WTC11 (cell line): ENCODE measurements at regions not wholly inside any gene's neighbourhood (a gene's known extent, or its start where the extent isn't known, plus 50 kb on each side); places are given as distances from the start of the nearest gene placed in this dataset.
A peak's percentile ranks its signal among the peaks of the same experiment; 100 is the strongest.

Experiments used
- ATAC-seq: fragments of 200-7000 bp; cut with Tn5 transposase; 2 replicates; pipeline ENCODE4 v1.10.0; 2021; ENCODE audit warnings: mild to moderate bottlenecking, moderate library complexity
- CTCF ChIA-PET: fragments of 300-600 bp; sonication (Branson Sonifier 250); formaldehyde crosslinking; loops from one replicate; lab custom pipeline; 2021; ENCODE audit warnings: antibody characterized with exemption; lab: Charles Lee
- POLR2A ChIA-PET: fragments of 350-600 bp; sonication (Branson Sonifier 250); formaldehyde crosslinking; loops from one replicate; lab custom pipeline; 2021; ENCODE audit warnings: antibody characterized with exemption; lab: Charles Lee
- DNase-seq: peaks from one replicate; pipeline ENCODE4 v3.0.0; 2021; ENCODE audit warnings: low spot score
- H3K27ac Mint-ChIP-seq: 2 replicates; pipeline ENCODE4 v1.8.0; 2021; ENCODE audit warnings: mixed read lengths
- H3K27me3 Mint-ChIP-seq: 2 replicates; pipeline ENCODE4 v1.8.0; 2021; ENCODE audit warnings: low read depth, mild to moderate bottlenecking, moderate library complexity, mixed read lengths
- H3K36me3 Mint-ChIP-seq: 2 replicates; pipeline ENCODE4 v1.8.0; 2021; ENCODE audit warnings: mixed read lengths
- H3K4me1 Mint-ChIP-seq: 2 replicates; pipeline ENCODE4 v1.8.0; 2022; ENCODE audit warnings: mixed read lengths
- H3K4me3 Mint-ChIP-seq: 2 replicates; pipeline ENCODE4 v1.8.0; 2021; ENCODE audit warnings: mild to moderate bottlenecking, moderate library complexity, mixed read lengths
- H3K9me3 Mint-ChIP-seq: 2 replicates; pipeline ENCODE4 v1.8.0; 2021; ENCODE audit warnings: mixed read lengths
- ATF1 ChIP-seq: sonication (generic); formaldehyde crosslinking; IDR thresholded peaks from 2 replicates; pipeline ENCODE4 v1.8.1; 2023; ENCODE audit warnings: mild to moderate bottlenecking, moderate library complexity, missing genetic modification reagents
- CTCF ChIP-seq: fragments of 200-600 bp; IDR thresholded peaks from 2 replicates; pipeline ENCODE4 v1.8.0; 2022; ENCODE audit warnings: antibody characterized with exemption
- E2F4 ChIP-seq: sonication (generic); formaldehyde crosslinking; IDR thresholded peaks from 2 replicates; pipeline ENCODE4 v1.8.1; 2022; ENCODE audit warnings: low read depth, mild to moderate bottlenecking, moderate library complexity, missing genetic modification reagents, borderline replicate concordance
- FOXP1 ChIP-seq: sonication (generic); formaldehyde crosslinking; IDR thresholded peaks from 2 replicates; pipeline ENCODE4 v1.8.0; 2022; ENCODE audit warnings: missing genetic modification reagents, mild to moderate bottlenecking, moderate library complexity, borderline replicate concordance
- GABPB1 ChIP-seq: sonication (generic); formaldehyde crosslinking; IDR thresholded peaks from 2 replicates; pipeline ENCODE4 v1.8.1; 2023; ENCODE audit warnings: mild to moderate bottlenecking, missing genetic modification reagents
- KAT7 ChIP-seq: sonication (generic); formaldehyde crosslinking; IDR thresholded peaks from 2 replicates; pipeline ENCODE4 v1.8.1; 2023; ENCODE audit warnings: missing genetic modification reagents, mild to moderate bottlenecking, borderline replicate concordance
- RORB ChIP-seq: fragments of 250-450 bp; sonication (Bioruptor Pico); IDR thresholded peaks from 2 replicates; pipeline ENCODE4 v1.9.0; 2021; ENCODE audit warnings: mild to moderate bottlenecking
- SMAD3 ChIP-seq: sonication (generic); formaldehyde crosslinking; IDR thresholded peaks from 2 replicates; pipeline ENCODE4 v1.8.0; 2022; ENCODE audit warnings: missing genetic modification reagents, mild to moderate bottlenecking, borderline replicate concordance
- SOX15 ChIP-seq: fragments of 250-450 bp; sonication (Bioruptor Pico); IDR thresholded peaks from 2 replicates; pipeline ENCODE4 v1.9.0; 2021; ENCODE audit warnings: mild to moderate bottlenecking
- TEAD1 ChIP-seq: sonication (generic); formaldehyde crosslinking; IDR thresholded peaks from 2 replicates; pipeline ENCODE4 v1.8.0; 2022; ENCODE audit warnings: mild to moderate bottlenecking, missing genetic modification reagents
- ZBTB43 ChIP-seq: sonication (generic); formaldehyde crosslinking; IDR thresholded peaks from 2 replicates; pipeline ENCODE4 v1.8.1; 2023; ENCODE audit warnings: mild to moderate bottlenecking, missing genetic modification reagents
- TF ChIP-seq, protein P1 (sequence below): fragments of 250-450 bp; sonication (Bioruptor Pico); IDR thresholded peaks from 2 replicates; pipeline ENCODE4 v1.8.0; 2021; ENCODE audit warnings: mild to moderate bottlenecking
- TF ChIP-seq, protein P2 (sequence below): fragments of 250-450 bp; sonication (Bioruptor Pico); IDR thresholded peaks from 2 replicates; pipeline ENCODE4 v1.9.0; 2021; ENCODE audit warnings: mild to moderate bottlenecking
- TF ChIP-seq, protein P3 (sequence below): sonication (generic); formaldehyde crosslinking; conservative IDR thresholded peaks from 2 replicates; pipeline ENCODE4 v1.8.1; 2022; ENCODE audit warnings: mild to moderate bottlenecking, missing genetic modification reagents

DNA sequence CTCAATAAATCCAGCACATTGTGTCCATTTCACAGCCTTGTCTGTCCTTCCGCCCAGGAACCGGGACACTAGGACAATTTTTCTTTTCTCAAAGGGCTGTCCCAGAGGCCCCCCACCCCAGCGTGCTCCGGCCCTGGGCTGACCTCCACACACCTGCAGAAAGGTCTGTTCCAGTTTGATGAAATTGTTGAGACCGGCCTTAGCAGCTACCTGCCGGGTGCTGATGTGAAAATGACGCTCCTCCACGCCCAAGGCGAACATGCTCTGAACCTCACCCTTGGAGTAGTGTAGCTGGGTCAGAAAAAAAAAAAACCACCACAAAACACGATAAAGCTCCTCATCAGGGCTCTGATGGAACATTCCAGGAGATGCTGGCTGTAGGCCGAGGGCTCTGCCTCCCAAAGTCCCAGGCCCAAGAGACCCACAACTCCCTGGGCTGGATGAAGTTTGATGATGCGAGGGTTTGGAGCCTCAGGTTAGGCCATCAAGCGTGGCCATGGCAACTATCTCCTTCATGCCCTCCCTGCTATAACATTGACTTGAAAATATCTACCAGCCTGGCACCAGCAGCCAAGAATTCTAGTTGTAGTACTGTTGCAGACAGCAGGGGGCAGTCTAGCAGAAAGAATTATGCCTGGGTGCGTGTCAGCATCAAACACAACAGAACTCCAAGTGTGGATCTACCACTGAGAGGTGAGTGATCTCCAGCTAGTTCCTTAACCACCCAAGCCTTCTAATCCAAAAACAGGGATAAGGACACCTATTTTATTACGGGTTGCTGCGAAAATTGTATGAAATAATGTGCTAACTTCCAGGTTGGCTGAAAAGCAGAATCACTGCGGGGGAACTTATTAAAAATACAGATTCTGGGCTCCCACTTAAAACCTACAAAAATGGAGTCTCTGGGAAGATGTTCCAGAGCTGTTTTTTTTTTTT, 62.1 kb downstream of the RMI2 start:
- CTCF ChIA-PET: interaction anchor here (0.6 to 14.9 kb wide), 36 partner anchors 8 to 661 kb away, joined by 3 to 234 read pairs (median 5); partner anchors contain the start of genes LITAF, TXNDC11 and ZC3H7A
- no peak overlapping the region for H3K27ac Mint-ChIP-seq
- peak; percentile 76 for DNase-seq
- H3K4me1 Mint-ChIP-seq: no peaks in the 10 kb centered on the region; the same call in 1 of the 2 replicates
- POLR2A ChIA-PET: interaction anchor here (0.6 to 0.8 kb wide), 3 partner anchors 94 to 430 kb away, joined by 3 read pairs; no protein-coding TSS in a partner anchor
- TF ChIP-seq SOX15 (CRISPR knock-in tag) (no peak), CTCF (peak; percentile 70), GABPB1 (CRISPR knock-in tag) (0 out of 2 replicates have a peak, but pooled peaks have one; percentile 17), KAT7 (CRISPR knock-in tag) (no peak)
- TF ChIP-seq, protein P1, sequence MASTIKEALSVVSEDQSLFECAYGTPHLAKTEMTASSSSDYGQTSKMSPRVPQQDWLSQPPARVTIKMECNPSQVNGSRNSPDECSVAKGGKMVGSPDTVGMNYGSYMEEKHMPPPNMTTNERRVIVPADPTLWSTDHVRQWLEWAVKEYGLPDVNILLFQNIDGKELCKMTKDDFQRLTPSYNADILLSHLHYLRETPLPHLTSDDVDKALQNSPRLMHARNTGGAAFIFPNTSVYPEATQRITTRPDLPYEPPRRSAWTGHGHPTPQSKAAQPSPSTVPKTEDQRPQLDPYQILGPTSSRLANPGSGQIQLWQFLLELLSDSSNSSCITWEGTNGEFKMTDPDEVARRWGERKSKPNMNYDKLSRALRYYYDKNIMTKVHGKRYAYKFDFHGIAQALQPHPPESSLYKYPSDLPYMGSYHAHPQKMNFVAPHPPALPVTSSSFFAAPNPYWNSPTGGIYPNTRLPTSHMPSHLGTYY (CRISPR knock-in tag): no peak
- peak; percentile 63 for ATAC-seq
- H3K9me3 Mint-ChIP-seq: no peaks in the 10 kb centered on the region
- H3K27me3 Mint-ChIP-seq: no peaks in the 10 kb centered on the region
- H3K36me3 Mint-ChIP-seq: no peaks in the 10 kb centered on the region
- H3K4me3 Mint-ChIP-seq: no peak overlapping the region

DNA sequence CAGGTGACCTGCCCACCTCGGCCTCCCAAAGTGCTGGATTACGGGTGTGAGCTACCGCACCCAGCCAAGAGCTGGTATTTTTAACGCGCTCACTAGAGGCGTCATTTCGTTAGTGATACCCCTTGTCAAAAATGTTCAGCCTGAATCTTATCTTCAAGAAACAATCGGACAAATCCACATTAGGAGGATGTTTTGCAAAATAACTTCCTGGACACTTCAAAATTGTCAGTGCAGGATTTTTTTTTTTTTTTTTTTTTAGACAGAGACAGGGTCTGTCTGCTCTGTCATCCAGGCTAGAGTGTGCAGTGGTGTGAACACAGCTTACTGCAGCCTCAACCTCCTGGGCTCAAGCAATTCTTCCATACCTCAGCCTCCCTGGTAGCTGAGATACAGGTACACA, 63.0 kb downstream of the RMI2 start:
- H3K9me3 Mint-ChIP-seq: no peaks in the 10 kb centered on the region
- CTCF ChIA-PET: interaction anchor here (0.6 to 14.9 kb wide), 30 partner anchors 9 to 455 kb away, joined by 3 to 234 read pairs (median 6); partner anchors contain the start of genes LITAF and ZC3H7A
- H3K4me1 Mint-ChIP-seq: no peaks in the 10 kb centered on the region; the same call in 1 of the 2 replicates
- TF ChIP-seq RORB (CRISPR knock-in tag): no peak
- TF ChIP-seq GABPB1 (CRISPR knock-in tag): no peak
- TF ChIP-seq, protein P2, sequence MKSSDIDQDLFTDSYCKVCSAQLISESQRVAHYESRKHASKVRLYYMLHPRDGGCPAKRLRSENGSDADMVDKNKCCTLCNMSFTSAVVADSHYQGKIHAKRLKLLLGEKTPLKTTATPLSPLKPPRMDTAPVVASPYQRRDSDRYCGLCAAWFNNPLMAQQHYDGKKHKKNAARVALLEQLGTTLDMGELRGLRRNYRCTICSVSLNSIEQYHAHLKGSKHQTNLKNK: no peak
- TF ChIP-seq ZBTB43: no peak
- TF ChIP-seq TEAD1 (CRISPR knock-in tag): no peak
- no peak for TF ChIP-seq ATF1 (CRISPR knock-in tag)
- TF ChIP-seq, all 79 proteins: peak for 0
- DNase-seq (no peak), ATAC-seq (no peak)
- no peak overlapping the region for H3K4me3 Mint-ChIP-seq
- H3K36me3 Mint-ChIP-seq: no peaks in the 10 kb centered on the region
- POLR2A ChIA-PET: interaction anchor here (0.8 kb wide), 1 partner anchor 93 kb away, joined by 3 read pairs; no protein-coding TSS in a partner anchor
- H3K27ac Mint-ChIP-seq: no peak overlapping the region
- no peaks in the 10 kb centered on the region for H3K27me3 Mint-ChIP-seq

DNA sequence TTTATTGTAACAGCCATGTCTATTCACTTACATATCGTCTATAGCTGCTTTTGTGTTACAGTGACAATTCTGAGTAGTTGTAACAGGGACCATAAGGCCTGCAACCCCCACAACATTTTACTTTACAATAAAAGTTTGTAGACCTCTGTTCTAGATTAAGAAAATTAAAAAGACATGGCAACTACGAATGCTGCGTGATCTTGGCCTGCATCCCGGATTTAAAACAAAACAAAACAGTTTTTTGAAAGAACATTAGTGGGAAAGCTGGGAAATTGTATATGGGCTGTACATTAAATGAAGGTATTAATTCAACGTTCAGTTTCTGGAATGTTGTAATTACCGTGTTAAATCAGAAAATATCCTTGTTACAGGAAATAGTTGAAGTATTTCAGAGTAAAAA, 64.1 kb downstream of the RMI2 start:
- Mint-ChIP-seq H3K4me3 (no peak overlapping the region), H3K27ac (no peak overlapping the region), H3K4me1 (no peaks in the 10 kb centered on the region; the same call in 1 of the 2 replicates), H3K36me3 (no peaks in the 10 kb centered on the region), H3K27me3 (no peaks in the 10 kb centered on the region), H3K9me3 (no peaks in the 10 kb centered on the region)
- ChIA-PET POLR2A (no interaction called here), CTCF (interaction anchor here (0.8 to 7.8 kb wide), 4 partner anchors 13 to 233 kb away, joined by 3 to 111 read pairs (median 4); no protein-coding TSS in a partner anchor)
- DNase-seq: no peak
- no peak for ATAC-seq
- TF ChIP-seq SMAD3 (no peak), E2F4 (no peak), FOXP1 (CRISPR knock-in tag) (no peak)
- TF ChIP-seq, protein P3, sequence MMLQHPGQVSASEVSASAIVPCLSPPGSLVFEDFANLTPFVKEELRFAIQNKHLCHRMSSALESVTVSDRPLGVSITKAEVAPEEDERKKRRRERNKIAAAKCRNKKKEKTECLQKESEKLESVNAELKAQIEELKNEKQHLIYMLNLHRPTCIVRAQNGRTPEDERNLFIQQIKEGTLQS: no peak
